Fibroblast of skin of left biceps (primary cell): ENCODE measurements at regions not wholly inside any gene's neighbourhood (a gene's known extent, or its start where the extent isn't known, plus 50 kb on each side); places are given as distances from the start of the nearest gene placed in this dataset.
A peak's percentile ranks its signal among the peaks of the same experiment; 100 is the strongest.

Source experiments
- DNase-seq, 2 experiments: peaks; one replicate each; pipeline ENCODE4 v3.0.0-alpha.2; 2013; ENCODE audit warnings: low read depth in 2 of 2

DNA sequence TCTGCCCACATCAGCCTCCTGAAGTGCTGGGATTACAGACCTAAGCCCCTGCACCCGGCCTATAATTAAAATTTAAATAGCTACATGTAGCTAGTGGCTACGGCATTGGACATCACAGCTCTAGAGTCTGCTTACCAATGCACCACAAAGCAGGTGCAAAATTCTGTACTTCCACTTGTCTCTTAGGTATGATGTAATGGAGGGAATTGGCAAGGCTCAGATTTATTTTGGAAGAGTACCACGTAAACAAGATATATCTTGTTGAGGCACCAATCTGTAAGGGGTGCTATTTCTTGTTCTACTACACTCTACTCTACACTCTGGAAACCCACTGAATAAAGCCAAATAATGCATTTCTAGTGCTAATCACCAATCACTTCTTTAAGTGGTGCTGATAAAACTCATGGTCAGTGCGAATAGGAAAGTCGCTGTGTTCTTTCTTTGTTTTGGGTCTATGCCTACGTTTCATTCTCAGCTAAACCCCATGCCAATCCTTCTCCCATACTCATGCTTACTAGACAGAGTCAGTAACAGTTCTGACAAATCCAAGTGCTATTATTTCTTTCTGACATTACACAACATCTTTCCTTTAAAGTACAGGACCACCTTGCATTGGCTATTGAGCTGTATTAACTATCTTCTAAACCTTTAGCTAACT is 92.3 kb downstream of the GC start:
- DNase-seq, result no peak

DNA sequence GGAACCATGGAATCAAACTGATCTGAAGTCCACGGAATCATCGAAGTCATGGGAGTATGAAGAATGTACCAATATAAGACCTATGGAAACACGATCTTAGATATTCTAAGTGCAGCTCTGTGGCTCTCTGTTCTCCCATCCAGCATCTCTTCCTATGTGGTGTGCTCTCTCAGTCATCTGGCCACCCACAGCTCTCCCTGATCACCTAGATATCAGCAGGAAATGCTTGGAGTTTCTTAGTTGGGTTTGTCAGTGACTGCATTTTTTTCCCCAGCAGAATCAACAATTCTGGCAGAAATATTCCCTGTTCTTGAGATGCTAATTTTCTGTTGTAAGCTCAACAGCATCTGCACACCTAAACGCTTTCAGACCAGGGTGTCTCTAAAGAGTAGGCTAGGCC is 94.1 kb downstream of the GC start:
- DNase-seq, result no peak

GRCh38 chr4:71687056-71687455 is 96.8 kb downstream of the GC start:
- DNase-seq, result no peak

- DNase-seq, result no peak
These were observed 97.9 kb downstream of the GC start for GRCh38 chr4:71685975-71686374.

DNA sequence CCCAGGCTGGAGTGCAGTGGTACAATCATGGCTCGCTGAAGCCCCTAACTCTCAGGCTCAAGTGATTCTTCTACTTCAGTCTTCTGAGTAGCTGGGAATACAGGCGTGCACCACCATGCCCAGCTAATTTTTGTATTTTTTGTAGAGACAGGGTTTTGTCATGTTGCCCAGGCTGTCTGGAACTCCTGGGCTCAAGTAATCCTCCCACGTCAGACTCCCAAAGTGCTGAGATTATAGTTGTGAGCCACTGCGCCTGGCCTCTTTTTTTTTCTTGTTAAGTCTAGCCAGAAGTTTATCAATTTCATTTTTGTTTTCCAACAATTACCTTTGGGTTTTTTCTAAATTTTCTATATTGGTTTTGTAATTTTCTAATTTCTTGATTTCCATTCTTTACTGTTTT is 100.6 kb downstream of the GC start:
- no peak for DNase-seq

GRCh38 chr4:71680706-71681105 is 103.2 kb downstream of the GC start:
- peak; percentile 21 to 24 for DNase-seq

- no peak for DNase-seq
These were observed 106.3 kb downstream of the GC start for GRCh38 chr4:71677568-71677967.

DNA sequence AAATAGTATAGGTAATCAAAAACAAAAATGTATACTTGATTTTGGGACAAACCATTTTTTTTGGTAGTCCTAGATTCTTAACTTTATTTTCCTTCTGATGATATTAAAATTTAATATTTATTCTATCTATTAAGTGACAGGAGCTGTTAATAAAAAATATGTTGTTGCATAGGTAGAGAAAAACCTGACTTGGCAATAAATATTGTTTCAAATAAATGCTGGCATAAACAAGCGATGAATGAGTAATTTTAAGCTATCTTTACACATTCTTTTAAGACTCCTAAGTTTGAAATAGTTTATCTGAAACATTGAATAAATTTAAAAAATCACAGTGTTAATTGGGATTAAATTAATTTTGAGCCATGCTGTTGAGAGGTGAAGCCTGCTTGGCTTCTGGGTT is 114.6 kb downstream of the GC start:
- DNase-seq, result no peak

- no peak for DNase-seq
These were observed 118.5 kb downstream of the GC start for GRCh38 chr4:71665358-71665757.

DNA sequence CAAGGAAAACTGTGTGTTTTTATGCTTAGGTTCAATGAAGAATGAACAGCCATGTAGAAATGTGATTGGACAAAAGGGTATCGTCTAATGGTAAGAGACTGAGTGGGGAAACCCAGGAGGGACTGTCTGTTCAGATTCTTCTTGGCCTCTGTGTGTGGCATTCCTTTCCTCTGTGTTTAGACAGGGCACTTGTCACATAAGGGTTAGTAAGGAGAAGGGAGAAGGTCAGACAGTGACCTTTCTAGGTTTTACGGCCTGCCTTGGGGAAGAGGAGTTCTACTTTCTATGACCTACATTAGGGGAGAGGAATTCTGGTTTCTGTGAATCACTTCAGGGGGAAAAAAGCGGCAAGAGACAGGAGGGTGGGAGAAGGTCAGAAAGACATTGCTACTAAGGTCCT is 119.5 kb downstream of the GC start:
- DNase-seq, result no peak

DNA sequence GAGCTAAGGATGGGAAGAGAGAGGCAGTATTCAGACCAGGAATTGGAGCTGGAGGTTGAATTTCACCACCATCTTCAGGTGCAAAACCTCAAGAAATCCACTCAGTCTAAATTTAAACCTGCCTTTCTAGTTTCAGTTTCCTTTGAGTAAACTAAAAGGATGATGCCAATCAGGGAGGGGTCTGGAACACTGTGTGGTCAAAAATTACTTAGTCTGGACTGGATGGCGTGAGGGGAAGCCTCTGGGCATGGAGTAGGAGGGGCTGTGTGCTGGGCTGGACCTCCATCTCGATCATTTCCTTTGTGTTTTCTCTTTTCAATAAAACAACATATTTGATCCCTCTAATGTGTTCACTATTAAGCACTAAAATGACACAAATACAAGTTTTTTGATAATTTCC is 120.1 kb downstream of the GC start:
- no peak for DNase-seq

DNA sequence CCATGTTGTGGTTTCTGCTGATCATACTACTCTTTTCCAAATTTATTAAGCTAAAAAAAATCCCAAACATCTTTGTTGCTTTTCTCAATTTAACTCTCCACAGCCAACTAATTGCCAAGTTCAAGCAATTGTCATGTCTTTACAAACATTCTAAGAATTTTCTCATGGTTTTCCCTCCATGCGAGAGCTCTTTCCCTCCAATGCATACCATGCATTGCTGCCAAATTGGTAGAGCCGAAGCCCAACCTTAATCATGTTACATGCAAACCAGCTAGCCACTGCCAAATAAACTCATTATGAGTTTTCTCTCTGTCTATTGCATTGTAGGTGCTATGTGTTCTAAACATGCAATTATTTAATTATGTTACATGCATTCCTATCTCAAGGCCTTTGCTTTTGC is 123.9 kb downstream of the GC start:
- no peak for DNase-seq

DNA sequence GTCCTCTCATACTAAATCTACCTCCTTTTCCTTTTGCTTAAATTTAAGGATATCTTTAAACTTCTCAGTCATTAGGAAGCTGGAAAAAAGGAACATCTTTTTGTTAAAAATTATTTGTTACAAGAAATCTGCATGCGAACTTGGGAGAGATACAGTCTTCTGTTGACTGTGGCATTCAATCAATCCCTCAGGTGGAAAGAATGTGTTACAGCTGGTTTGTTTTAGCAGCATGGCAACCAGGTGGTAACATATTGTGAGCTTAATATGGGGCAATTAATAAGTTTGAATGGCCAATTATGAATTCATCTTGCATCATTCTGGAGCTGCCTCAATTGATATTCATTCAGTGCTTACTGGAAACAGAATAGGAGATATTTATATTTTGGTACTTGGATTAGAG is 135.0 kb downstream of the GC start:
- DNase-seq, result no peak

GRCh38 chr4:71648448-71648847 is 135.4 kb downstream of the GC start:
- DNase-seq, result no peak

GRCh38 chr4:71639380-71639779 is 144.5 kb downstream of the GC start:
- no peak for DNase-seq

DNA sequence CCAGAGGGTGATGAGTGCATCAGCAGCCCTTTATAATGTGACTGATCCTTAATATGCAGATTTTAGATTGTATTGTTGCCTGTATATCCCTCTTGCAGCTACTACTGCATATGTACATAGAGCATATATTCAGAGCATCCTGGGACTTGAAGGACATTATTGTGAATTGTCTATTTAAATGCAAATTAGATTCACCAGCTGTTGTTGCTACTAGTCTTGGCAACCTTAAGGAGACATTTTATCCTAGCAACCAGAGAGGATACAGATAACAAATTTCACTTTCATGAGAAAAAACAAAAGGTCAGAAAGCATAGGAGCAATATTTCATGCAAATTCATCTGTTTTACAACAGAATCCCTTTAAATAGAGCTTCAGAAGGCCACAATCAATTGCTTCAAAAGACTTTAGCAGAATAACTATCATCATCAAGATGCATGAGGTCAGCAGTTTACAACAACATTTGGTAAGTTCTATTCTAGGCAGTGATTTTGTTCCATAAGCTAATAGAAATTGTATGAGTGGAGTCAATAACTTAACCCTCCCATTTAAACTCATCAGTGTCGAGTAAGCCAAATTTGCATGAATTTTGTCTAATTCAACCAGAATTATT is 148.6 kb downstream of the GC start:
- no peak for DNase-seq

- no peak for DNase-seq
These were observed 149.5 kb downstream of the GC start for GRCh38 chr4:71634364-71634763.

GRCh38 chr4:71630803-71631202 is 153.1 kb downstream of the GC start:
- DNase-seq, result no peak

- no peak for DNase-seq
These were observed 158.9 kb downstream of the GC start for GRCh38 chr4:71625005-71625404.
